Stimulated activated CD4-positive, alpha-beta T cell treated with anti-CD3 and anti-CD28 coated beads, Interleukin-1b, Interleukin-23, amount 100 ng/mL, for 24 hours (primary cell): ENCODE measurements at regions not wholly inside any gene's neighbourhood (a gene's known extent, or its start where the extent isn't known, plus 50 kb on each side); places are given as distances from the start of the nearest gene placed in this dataset.

Experiments used
- DNase-seq, 4 experiments: peaks; one replicate each; pipeline ENCODE4 v3.0.0-alpha.2; 2020; ENCODE audit warnings: low read depth in 4 of 4, low spot score in 1 of 4

DNA sequence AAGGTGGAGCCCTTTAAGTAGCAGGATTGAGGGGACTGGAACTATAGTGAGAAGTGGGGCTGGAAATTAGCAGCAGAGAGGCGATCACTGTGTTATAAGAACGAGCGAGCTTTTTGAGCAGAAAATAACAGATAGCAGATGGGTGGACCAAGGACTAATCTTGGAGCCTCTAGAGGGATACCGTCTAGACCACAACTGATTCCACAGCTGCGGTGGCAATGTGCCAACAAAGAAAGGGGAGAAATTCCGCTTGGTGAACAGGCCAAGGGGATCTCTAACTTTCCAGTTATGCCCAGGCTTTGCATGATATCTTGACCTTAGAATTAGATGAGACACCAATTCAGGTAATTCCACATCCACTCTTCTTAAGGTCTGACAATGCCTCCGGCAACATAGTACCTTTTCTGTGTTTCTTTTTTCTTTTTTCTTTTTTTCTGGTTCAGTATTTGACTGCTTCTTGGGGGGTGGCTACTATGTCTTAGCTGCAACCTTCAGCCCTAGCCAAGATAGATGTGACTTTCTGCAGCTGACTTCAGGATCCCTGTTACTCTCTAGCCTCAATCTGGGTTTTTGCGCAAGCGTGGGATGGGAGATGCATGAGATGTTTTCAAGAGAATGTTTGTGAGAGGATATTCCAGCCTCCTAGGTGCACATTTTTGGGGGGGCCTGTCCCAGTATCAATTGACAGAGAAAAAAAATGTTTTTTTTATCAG, 143.4 kb upstream of the CPSF6 start:
- no peak for DNase-seq

DNA sequence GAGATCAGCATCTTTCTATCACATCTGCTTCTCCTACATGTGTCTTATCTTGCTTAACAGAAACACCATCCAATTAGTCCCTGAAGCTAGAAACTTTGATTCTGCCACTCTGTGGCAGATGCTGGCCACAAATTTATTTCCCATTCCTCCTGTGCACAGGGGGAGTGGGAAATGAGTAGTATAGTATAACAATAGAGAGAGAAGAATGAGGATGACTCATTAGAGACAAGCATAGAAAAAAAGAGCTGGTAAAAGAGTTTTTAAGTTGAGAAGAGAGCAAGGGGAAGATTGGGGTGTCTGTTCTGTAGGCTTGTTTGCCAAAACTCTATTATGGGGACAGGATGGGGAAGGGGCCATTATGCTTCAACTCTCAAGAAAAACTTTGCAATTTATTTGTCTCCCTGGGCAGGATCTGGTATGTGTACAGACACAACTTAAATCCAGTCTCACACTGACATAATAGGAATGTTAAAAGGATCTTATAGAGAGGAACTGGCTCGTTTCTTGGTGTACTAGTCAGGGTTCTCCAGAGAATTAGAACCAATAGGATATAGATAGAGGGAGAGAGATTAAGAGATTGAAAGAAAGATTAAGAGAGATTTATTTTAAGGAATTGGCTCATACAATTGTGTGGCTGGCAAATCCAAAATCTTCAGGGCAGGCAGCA, 142.6 kb upstream of the CPSF6 start:
- no peak for DNase-seq

DNA sequence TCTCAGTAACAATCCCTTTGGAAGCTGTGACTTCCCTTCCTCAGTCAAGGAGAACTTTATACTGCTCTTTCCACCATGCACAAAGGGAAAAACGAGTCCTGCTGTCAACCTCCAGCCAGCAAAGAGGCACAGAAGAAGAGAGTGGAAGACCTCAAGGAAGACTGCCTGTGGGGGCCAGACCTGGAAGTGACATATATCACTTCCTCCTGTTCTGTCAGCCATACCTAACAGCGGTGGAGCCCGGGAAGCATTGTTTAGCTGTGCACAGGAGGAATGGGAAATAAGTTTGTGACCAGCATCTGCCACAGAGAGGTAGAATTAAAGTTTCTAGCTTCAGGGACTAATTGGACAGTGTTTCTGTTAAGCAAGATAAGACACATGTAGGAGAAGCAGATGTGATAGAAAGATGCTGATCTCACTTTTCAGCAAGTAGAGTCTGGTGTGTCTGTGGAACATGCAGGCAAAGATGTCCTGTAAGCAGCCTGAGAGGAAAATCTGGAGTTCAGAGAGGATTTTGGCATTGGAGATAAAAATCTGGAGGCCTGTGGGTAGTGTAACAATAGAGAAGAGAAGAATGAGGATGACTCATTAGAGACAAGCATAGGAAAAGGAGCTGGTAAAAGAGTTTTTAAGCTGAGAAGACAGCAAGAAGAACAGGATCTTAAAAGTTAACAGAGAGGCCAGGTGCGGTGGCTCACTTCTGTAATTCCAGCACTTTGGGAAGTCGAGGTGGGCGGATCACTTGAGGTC, 141.6 kb upstream of the CPSF6 start:
- no peak for DNase-seq

DNA sequence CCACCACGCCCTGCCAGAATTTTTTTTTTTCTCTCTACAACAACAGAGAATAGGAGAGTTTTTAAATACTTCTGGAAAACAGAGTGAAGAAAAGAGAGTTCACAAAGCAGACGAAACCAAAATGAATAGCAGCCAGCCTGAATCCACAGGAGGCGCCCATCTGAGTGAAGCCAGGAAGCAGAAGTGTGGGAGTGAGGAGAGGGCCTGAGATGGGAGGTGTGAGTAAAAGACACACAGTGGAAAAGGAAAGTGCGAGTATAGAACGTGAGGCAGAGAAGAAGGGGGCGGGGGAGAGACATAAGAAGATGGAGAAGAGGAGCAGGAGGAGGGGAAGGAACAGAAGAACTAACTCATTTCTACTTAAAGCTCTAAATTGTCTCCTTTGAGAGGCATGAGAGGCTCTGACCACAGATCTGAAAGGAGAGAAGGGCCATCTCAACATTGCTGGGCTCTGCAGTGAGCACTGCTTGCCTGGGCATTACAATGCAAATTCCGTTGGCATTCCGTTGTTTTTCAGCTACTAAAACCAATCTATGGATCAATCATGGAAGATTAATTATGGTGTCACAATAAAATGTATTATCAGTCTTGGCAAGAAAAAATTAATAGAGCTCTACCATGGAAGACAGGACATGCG, 140.1 kb upstream of the CPSF6 start:
- peak in 1 of 4 experiments; percentile 3 for DNase-seq

DNA sequence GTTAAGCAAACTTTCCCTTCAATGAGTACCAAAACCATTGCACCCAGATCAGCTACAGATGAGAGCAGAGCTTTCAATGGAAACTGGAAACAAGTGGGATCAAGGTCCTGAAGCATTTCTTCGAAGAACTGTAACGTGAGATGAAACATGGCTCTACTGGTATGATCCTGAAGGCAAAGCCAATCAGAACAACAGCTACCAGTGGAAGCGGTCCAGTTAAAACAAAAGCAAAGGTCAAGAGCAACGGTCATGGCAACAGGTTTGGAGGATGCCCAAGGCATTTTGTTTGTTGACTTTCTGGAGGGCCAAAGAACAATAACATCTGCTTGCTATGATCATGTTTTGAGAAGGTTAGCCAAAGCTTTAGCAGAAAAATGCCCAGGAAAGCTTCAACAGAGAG, 137.9 kb upstream of the CPSF6 start:
- no peak for DNase-seq

DNA sequence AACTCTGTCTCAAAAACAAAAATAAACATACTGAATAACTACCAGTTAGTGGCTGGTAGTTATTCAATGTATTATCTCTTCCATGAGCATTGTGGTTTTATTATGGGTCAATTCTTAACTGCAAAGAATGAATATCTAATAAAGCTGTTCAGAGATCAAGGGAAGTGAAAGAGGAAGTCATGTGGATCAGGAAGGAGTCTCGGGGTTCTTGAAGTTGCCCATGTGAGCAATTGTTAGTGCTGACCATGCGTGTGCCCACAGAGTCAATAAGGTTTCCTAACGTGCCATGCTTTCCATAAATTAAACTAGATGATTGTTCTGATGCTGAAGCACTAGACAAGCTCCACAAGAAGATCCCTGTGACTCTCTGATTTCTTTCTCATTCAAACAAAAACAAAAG, 136.5 kb upstream of the CPSF6 start:
- DNase-seq = no peak

DNA sequence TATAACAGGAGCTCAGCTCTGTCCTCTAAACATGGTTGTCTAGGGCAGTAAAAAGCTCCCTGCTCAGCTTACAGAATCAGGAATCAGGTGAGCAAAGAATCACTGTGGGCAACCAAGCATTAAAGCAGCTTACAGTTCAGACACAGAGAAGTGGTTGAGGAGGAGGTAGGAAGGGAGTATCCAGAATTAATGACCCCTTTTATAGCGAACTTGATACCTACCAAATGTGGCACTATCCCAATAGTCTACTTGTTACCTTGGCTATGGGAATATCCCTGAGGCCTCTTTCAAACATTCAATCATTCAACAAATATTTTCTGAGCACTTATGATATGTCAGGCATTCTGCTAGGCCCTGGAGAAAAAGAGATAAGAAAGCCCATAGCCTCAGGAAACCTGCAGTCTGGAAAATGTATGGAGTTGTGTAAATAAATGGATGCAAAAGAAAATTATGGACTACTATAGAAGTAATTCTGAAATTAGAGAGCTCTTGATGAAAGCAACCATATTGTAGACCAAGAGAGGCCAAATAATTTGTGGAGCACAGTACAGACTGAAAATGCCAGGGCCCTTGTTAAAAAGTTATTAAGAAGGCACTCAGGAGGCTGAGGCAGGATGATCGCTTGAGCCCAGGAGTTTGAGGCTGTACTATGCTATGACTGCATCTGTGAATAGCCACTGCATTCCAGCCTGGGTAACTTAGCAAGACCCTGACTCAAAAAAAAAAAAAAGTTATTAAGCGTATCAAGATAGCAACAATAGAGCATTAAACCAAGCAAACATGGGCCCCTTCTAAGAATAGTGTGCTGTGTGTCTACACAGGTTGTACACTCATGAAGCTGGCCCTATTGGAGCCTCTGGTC, 134.0 kb upstream of the CPSF6 start:
- no peak for DNase-seq

DNA sequence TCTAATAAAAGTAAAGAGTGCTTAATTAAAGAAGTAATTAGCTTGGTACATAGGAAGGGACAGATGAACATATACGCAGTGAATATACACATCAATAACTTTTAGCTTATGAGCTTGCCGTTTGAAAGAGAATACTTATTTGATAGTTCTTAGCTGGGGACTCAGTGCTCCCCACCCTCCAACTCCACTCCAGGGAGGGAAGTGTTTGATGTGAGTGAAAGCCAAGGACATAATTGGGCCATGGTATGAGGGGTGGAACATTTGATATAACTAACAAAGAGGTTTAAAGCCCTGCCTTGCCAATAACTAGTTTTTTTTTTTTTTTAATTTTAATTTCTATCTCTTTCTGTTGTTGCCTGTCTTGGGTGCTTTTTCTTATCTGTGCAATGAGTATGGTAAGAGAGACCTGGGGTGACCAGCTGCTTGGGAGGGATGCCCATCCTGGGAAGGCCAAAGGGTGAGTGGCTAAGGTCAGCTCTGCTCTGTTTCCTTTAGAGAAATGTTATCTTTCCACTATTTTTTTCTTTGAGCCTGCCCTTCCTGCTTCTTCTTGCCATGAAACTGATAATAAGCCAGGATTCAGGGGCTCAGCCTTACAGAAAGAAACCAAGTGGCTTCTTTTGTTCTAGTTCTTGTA, 132.8 kb upstream of the CPSF6 start:
- no peak for DNase-seq

DNA sequence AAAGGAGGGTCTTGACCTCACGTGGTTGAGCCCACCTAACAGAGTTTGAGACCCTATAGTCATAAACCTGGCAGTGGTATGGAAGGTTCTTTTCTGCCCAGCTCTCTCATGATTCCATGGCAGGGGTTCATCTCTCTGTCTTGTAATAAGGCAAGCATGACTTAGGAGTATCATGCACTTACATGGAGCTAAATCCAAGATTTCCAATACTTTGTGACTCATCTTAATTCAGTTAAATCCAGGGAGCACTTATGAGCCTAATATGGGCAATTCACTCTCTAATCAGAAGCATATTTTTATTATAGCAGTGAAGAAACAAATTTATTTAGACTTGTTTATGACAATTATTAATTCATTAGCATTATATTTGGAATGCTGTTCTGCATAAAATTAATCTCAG, 131.8 kb upstream of the CPSF6 start:
- no peak for DNase-seq

DNA sequence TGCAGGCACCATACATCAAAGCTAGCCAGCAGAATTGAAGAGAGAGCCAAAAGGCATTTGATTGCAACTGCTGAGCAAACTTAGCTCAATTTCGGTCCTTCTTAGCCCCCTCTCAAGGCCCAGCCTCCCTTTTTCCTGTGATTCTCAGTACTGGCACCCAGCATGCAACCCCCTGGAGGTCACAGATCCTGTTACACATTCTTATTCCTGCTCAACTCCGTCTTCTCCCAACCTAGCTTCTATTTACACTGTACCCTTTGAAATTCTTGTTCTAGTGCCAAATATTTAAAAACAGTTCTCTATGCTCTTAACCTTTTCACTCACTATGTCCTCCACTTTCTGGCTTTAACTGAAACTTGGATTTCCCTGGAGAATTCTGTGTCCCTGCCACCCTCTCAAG, 131.3 kb upstream of the CPSF6 start:
- DNase-seq = no peak

DNA sequence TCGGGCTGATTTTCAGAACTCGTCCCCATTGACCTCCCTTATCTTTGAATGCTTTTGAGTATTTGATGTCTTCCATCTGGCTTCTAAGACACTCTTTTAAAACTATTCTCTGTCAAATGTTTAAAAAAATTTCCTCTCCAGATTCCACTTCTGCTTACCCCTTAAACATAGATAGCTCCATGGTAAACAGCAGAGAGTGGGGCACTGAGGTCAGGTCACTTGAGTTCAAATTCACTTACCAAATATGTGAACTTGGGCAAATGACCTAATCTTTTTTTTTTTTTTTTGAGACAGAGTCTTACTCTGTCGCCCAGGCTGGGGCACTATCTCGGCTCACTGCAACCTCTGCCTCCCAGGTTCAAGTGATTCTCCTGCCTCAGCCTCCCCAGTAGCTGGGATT, 126.8 kb upstream of the CPSF6 start:
- DNase-seq = no peak

DNA sequence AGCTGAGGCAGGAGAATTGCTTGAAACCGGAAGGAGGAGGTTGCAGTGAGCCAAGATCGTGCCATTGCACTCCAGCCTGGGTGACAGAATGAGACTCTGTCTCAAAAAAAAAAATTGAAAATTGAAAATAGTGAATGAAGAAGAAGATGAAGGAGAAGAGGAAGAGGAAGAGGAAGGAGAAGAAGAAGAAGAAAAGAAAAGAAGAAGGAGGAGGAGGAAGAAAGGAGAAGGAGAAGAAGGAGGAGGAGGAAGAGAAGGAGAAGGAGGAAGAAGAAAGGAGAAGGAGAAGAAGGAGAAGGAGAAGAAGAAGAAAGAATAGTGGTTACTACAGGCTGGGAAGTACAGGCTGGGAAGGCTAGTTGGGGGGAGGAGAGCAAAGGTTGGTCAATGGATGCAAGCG, 124.3 kb upstream of the CPSF6 start:
- DNase-seq = no peak

DNA sequence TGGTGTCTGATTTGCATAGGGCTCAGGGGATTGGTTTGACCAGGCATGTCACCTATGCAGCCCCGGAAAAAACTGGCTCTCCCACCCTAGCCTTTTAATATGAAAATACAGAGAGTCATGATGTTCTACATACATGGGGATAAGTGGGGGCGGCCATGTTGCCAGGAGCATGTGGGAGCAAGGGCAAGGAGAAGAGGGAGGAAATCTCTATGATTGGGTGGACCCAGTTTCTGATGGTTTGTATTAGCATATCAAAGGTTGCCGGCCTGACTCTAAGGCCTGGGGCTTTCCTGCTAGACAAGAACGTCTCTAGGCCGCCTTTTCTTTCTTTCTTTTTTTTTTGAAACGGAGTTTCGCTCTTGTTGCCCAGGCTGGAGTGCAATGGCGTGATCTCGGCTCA, 123.4 kb upstream of the CPSF6 start:
- DNase-seq = no peak

DNA sequence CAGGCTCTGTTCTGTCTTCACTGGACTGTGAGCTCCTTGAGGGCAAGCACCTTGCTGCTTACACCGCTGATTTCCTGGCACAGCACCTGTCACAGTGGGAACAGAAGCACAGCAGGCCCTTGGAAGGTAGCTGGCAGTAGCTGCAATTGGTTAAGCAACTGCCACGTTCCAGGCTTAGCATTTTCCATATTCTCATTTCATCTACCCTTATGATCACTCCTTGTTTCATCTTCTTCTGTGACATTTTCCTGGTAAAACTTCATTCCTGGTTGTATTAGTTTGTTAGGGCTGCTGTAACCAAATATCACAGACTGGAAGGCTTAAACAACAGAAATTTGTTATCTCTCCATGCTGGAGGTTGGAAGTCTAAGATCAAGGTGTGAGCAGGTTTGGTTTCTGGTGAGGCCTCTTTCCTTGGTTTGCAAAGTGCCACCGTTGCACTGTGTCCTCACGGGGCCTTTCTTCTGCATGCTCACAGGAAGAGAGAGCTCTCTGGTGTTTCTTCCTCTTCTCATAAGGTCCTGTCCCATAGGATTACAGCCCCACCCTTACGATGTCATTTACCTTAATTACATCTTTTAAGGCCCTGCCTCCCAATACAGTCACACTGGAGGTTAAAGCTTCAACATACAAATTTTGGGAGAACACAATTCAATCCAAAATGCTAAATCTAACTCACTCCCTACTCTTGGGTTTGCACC, 121.7 kb upstream of the CPSF6 start:
- DNase-seq = no peak

DNA sequence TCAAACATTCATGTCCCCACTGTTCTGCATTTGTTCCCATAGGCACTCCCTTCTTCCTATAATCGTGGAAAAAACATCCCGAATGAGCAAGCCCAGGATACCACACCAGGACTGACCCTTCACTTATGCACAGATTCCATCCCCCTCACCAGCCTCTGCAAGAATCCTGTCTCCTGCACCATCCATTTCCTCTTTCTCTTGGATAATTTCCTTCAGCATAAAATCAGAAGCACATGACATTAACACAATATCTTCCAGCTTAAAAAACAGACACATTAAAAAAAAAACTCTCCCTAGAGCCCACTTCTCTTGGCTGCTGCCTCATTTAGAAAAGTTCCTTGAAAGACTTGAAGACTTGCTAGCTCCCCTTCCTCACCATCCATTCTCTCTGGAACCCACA, 120.9 kb upstream of the CPSF6 start:
- DNase-seq = no peak

DNA sequence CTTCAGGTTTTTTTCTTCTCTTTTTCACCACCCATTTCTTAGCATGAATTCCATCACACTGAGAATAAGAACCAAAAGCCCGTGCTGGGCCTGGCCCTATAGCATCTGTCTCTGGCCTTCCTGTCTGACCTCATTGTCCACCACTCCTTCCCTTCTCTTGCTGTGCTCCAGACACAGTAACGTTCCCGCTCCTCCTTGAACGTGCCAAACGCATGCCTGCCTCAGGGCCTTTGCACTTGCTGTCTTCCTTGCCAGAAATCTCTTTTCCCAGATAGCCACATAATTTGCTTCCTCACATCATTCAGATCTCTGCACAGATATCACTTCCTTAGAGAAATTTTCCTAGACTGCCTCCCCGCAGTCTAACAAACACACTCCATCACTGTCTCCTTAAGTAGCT, 119.6 kb upstream of the CPSF6 start:
- no peak for DNase-seq

DNA sequence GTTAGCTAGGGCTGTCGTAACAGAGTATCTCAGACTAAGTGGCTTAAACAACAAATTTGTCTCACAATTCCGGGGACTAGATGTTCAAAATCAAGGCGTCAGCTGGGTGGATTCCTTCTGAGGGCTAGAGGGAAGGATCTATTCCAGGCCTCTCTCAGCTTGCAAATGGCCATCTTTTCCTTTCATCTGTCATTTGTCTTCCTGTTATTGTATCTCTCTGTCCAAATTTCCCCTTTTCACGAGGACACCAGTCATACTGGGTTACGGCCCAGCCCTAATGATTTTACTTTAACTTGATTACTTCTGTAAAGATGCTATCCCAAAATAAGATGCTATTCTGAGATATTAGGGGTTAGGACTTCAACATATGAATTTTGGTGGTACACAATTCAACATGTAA, 119.0 kb upstream of the CPSF6 start:
- DNase-seq = no peak

DNA sequence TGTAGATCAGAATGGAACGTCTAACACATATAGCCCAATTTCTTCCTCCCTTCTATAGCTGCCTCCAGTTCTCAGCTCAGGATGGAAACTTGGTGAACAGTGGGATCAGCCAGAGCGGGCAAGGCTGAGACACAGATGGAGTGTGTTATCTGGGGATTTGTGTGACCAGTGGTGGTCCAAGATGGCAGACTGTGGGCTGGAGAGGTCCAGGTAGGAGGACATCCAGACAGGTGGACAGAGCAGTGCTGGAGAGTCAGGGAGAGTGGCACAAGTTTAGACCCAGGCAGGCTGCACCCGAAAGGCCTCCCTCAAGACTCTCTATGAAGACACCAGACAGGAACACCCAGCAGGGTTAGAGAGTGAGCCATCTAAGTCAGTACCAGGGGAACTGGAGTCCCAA, 116.1 kb upstream of the CPSF6 start:
- DNase-seq = no peak

DNA sequence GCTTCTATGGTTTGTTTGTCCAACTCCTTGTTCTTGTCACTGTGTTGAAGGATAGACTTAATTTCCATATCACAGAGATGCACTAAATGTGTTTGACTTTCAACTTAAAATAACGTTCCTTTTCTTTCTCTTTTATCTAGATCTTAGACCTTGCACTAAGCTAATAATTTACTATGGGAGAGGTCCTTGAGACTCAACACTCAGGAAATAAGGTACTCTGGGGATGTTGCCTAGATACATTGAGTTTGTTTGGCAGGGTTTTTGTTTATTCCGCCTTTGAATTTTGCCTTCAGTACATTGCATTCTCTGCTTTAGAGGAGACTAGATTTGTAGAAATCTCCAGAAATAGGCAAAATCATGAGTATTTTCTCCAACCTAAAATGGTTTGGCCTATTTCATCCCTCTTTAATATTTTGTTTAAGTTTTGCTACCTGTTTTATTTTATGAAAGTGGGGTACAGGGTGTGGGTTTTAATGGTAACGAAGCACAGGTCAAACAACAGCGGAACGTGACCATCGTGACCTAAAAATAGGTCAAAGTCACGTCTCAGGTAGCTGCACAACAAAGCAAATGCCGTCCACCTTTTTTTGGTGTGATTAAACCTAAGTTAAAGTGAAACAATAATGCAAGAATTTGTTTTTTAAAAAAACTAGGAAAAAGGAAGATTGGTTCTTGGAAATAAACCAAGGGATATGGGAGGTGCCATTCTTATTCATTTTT, 115.3 kb upstream of the CPSF6 start:
- no peak for DNase-seq
